GM10266 (cell line): ENCODE measurements at regions not wholly inside any gene's neighbourhood (a gene's known extent, or its start where the extent isn't known, plus 50 kb on each side); places are given as distances from the start of the nearest gene placed in this dataset.

Source experiments
- DNase-seq: peaks from one replicate; pipeline ENCODE4 v3.0.0; 2012; ENCODE audit errors: extremely low spot score
- TF ChIP-seq, protein P1 (sequence below): IDR thresholded peaks from 2 replicates; pipeline ENCODE4 v1.5.1; 2012; ENCODE audit warnings: mild to moderate bottlenecking, low read depth; ENCODE audit not compliant: control insufficient read depth, insufficient read depth; ENCODE audit errors: missing control alignments

- TF ChIP-seq, protein P1, sequence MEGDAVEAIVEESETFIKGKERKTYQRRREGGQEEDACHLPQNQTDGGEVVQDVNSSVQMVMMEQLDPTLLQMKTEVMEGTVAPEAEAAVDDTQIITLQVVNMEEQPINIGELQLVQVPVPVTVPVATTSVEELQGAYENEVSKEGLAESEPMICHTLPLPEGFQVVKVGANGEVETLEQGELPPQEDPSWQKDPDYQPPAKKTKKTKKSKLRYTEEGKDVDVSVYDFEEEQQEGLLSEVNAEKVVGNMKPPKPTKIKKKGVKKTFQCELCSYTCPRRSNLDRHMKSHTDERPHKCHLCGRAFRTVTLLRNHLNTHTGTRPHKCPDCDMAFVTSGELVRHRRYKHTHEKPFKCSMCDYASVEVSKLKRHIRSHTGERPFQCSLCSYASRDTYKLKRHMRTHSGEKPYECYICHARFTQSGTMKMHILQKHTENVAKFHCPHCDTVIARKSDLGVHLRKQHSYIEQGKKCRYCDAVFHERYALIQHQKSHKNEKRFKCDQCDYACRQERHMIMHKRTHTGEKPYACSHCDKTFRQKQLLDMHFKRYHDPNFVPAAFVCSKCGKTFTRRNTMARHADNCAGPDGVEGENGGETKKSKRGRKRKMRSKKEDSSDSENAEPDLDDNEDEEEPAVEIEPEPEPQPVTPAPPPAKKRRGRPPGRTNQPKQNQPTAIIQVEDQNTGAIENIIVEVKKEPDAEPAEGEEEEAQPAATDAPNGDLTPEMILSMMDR, result no peak
- no peak for DNase-seq
These were observed 114.2 kb upstream of the UQCRFS1 start for GRCh38 chr19:29326849-29327840.

- no peak for DNase-seq
- TF ChIP-seq, protein P1, result no peak
These were observed 115.6 kb upstream of the UQCRFS1 start for GRCh38 chr19:29328586-29328985.

DNA sequence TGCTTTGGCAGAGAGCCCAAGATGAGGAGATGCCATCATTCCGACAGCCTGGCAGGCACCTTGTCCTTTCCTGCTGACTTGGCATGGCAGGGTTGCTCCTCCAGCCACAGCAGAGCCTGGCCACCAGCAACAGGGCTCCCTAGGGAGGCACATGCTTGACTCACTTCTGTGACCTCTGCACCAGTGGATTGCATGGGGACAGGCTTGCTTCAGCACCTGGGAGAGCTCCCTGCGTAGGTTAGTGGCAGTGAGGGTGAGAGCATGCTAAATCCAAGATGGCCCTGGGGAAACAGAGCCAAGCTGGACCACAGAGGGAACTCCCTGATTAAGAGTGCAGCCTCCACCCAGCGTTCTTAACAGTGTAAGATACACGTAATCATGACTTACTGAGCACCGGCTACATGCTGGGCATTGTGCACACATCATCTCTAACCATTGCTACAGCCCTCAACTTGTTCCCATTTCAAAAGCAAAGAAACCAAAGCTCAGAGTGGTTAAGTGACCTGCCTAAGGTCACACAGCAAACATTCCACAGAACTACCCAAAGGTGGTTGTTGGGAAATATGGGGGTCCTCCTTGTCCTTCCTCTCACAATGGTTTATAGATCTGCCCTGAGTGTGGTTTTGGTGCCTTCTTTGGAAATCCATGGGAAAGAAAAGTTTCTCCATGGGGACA lies 116.6 kb upstream of the UQCRFS1 start:
- DNase-seq, result no peak
- TF ChIP-seq, protein P1, result no peak

GRCh38 chr19:29336425-29336824 lies 123.5 kb upstream of the UQCRFS1 start:
- no peak for DNase-seq
- TF ChIP-seq, protein P1, result no peak

DNA sequence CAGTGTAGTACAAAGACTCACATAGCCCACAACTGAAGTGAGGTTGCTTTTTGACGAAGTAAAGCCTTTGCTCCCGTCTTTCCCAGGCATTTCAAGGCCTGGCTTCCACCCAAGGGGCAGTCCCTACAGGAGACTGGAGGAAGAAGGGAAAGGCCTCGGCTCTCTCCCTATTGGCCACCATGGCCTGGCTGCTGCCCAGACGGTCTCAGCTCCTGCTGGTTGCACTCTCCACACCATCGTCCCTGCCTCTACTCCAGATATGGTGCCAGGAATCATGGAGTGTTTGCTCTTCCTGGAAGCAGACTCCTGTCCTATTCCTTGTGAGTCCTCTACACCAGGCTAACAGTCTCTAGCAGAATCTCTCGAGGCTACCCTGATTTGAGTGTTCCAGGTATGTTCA lies 124.1 kb upstream of the UQCRFS1 start:
- no peak for DNase-seq
- TF ChIP-seq, protein P1, result no peak

- TF ChIP-seq, protein P1, result no peak
- no peak for DNase-seq
These were observed 125.5 kb upstream of the UQCRFS1 start for GRCh38 chr19:29338480-29338879.

DNA sequence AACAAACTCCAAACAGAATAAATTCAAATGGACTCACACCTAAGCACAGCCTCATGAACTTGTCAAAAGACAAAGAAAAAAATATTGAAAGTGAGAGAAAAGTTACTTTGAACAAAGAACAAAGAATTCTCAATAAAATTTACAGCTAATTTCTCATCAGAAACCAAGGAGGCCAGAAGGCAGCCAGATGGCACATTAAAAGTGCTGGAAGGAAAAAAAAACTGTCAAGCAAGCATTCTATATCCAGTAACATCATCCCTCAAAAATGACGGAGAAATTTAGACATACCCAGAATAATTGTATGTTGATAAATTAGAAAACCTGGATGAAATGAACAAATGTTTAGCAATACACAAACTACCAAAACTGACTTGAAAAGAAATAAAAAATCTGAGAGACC lies 129.8 kb upstream of the UQCRFS1 start:
- no peak for DNase-seq
- TF ChIP-seq, protein P1, result no peak
